ENCODE measurements at regions not wholly inside any gene's neighbourhood (a gene's known extent, or its start where the extent isn't known, plus 50 kb on each side); places are given as distances from the start of the nearest gene placed in this dataset.
A peak's percentile ranks its signal among the peaks of the same experiment; 100 is the strongest.

- peaks cover 17% of the 10 kb centered on the region for H3K4me1 Mint-ChIP-seq (ENCODE audit: low read depth, unreplicated experiment)
- peak overlapping the region; percentile 30 for H3K27ac Mint-ChIP-seq (ENCODE audit: unreplicated experiment)
- no peaks in the 10 kb centered on the region for H3K36me3 Mint-ChIP-seq (ENCODE audit: insufficient read depth, unreplicated experiment)
- TF ChIP-seq, protein P1, sequence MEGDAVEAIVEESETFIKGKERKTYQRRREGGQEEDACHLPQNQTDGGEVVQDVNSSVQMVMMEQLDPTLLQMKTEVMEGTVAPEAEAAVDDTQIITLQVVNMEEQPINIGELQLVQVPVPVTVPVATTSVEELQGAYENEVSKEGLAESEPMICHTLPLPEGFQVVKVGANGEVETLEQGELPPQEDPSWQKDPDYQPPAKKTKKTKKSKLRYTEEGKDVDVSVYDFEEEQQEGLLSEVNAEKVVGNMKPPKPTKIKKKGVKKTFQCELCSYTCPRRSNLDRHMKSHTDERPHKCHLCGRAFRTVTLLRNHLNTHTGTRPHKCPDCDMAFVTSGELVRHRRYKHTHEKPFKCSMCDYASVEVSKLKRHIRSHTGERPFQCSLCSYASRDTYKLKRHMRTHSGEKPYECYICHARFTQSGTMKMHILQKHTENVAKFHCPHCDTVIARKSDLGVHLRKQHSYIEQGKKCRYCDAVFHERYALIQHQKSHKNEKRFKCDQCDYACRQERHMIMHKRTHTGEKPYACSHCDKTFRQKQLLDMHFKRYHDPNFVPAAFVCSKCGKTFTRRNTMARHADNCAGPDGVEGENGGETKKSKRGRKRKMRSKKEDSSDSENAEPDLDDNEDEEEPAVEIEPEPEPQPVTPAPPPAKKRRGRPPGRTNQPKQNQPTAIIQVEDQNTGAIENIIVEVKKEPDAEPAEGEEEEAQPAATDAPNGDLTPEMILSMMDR (IDR thresholded peaks at IDR 0.05; ENCODE audit: unreplicated experiment) = no peak
- peak; percentile 57 for DNase-seq
- no peaks in the 10 kb centered on the region for H3K27me3 Mint-ChIP-seq (ENCODE audit: unreplicated experiment)
- intact Hi-C loops (cut with micrococcal nuclease; ENCODE audit: unreplicated experiment) = loop anchor here (2.0 kb wide), 1 partner anchor 21 kb away; no protein-coding TSS in a partner anchor
- no peak overlapping the region for H3K4me3 Mint-ChIP-seq (ENCODE audit: low read depth, unreplicated experiment)
- H3K9me3 Mint-ChIP-seq (ENCODE audit: low read depth, unreplicated experiment) = no peaks in the 10 kb centered on the region
- CTCF ChIA-PET = interaction anchor here (0.8 kb wide), 1 partner anchor 21 kb away, joined by 4 read pairs; no protein-coding TSS in a partner anchor
- no TSS peak for BruUV-seq (replicated peaks)
Observed at GRCh38 chr2:212939777-212940531, 211.5 kb downstream of the IKZF2 start.

DNA sequence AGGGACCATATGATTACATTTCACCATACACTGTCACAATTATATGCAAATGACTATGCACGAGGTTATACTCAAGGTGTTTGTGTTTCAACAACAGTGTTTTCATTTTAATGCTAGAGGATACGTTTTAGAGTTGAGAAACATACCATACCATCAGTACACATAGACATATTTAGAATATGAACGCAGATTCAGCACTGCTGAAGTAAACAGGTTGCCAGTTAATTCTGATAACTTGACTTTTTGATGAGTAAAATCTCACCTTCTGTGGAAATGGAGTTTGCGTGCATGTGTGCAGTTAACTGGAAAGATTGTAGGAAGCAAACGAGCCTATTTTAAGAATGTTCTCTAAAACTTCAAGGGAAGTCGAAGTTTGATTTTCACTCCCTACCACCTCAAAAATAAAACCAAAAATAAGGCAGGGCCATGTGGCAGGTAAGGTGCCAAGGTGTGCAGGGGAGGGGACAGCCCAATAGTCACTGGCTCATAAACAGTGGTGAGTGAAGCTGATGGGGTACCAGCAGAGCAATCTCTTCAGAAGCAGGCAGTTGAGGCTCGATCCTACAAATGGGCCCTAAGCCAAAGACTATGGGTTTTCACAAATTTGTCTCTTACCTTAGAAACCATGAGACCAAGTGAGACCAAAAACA, 213.1 kb downstream of the IKZF2 start:
- TF ChIP-seq, protein P1 (IDR thresholded peaks at IDR 0.05; ENCODE audit: unreplicated experiment) = no peak
- Mint-ChIP-seq H3K27me3 (ENCODE audit: unreplicated experiment) (no peaks in the 10 kb centered on the region), H3K4me1 (ENCODE audit: low read depth, unreplicated experiment) (peaks cover 17% of the 10 kb centered on the region), H3K4me3 (ENCODE audit: low read depth, unreplicated experiment) (no peak overlapping the region), H3K27ac (ENCODE audit: unreplicated experiment) (no peak overlapping the region), H3K9me3 (ENCODE audit: low read depth, unreplicated experiment) (no peaks in the 10 kb centered on the region), H3K36me3 (ENCODE audit: insufficient read depth, unreplicated experiment) (no peaks in the 10 kb centered on the region)
- no peak for DNase-seq
- CTCF ChIA-PET = no interaction called here
- intact Hi-C loops (cut with micrococcal nuclease; ENCODE audit: unreplicated experiment) = no loop called here
- BruUV-seq (replicated peaks) = no TSS peak

GRCh38 chr2:212936572-212936971, 214.8 kb downstream of the IKZF2 start:
- intact Hi-C loops (cut with micrococcal nuclease; ENCODE audit: unreplicated experiment) = no loop called here
- CTCF ChIA-PET = no interaction called here
- Mint-ChIP-seq H3K4me1 (ENCODE audit: low read depth, unreplicated experiment) (peaks cover 17% of the 10 kb centered on the region), H3K27me3 (ENCODE audit: unreplicated experiment) (no peaks in the 10 kb centered on the region), H3K4me3 (ENCODE audit: low read depth, unreplicated experiment) (no peak overlapping the region), H3K27ac (ENCODE audit: unreplicated experiment) (no peak overlapping the region), H3K36me3 (ENCODE audit: insufficient read depth, unreplicated experiment) (no peaks in the 10 kb centered on the region), H3K9me3 (ENCODE audit: low read depth, unreplicated experiment) (no peaks in the 10 kb centered on the region)
- DNase-seq = no peak
- no TSS peak for BruUV-seq (replicated peaks)
- TF ChIP-seq, protein P1 (IDR thresholded peaks at IDR 0.05; ENCODE audit: unreplicated experiment) = no peak

DNA sequence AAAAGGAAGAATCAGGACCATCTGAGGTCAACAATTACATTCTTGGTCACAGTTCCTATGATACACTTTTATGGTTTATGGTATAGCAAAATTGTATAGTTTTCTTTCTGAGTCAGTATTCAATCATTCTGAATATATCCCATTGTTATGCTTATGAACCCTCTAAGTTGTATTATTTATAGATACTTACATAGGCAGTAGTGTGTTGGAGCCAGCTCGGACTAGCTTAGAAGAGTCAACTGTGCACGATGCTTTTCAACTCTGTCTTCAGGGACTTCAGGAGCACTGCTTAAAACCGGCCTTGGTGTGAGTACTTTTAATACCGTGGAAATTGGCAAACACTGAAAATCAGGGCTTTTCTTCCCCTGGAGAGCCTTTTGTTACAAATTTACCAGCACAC, 215.7 kb downstream of the IKZF2 start:
- peaks cover 10% of the 10 kb centered on the region for H3K4me1 Mint-ChIP-seq (ENCODE audit: low read depth, unreplicated experiment)
- CTCF ChIA-PET = interaction anchor here (0.5 kb wide), 1 partner anchor 147 kb away, joined by 3 read pairs; no protein-coding TSS in a partner anchor
- no peaks in the 10 kb centered on the region for H3K9me3 Mint-ChIP-seq (ENCODE audit: low read depth, unreplicated experiment)

More for the DNA sequence above, 215.7 kb downstream of the IKZF2 start:
- DNase-seq = no peak
- no peaks in the 10 kb centered on the region for H3K27me3 Mint-ChIP-seq (ENCODE audit: unreplicated experiment)
- intact Hi-C loops (cut with micrococcal nuclease; ENCODE audit: unreplicated experiment) = no loop called here
- TF ChIP-seq, protein P1 (IDR thresholded peaks at IDR 0.05; ENCODE audit: unreplicated experiment) = no peak
- no TSS peak for BruUV-seq (replicated peaks)
- no peak overlapping the region for H3K4me3 Mint-ChIP-seq (ENCODE audit: low read depth, unreplicated experiment)
- H3K27ac Mint-ChIP-seq (ENCODE audit: unreplicated experiment) = no peak overlapping the region
- no peaks in the 10 kb centered on the region for H3K36me3 Mint-ChIP-seq (ENCODE audit: insufficient read depth, unreplicated experiment)

Data from Calu3 (cell line).